Osteoblast (primary cell): ENCODE measurements at regions not wholly inside any gene's neighbourhood (a gene's known extent, or its start where the extent isn't known, plus 50 kb on each side); places are given as distances from the start of the nearest gene placed in this dataset.

Experiments used
- DNase-seq: peaks from one replicate; pipeline ENCODE4 v3.0.0; 2011; ENCODE audit warnings: low spot score, mixed read lengths; ENCODE audit not compliant: insufficient read length; ENCODE audit errors: missing footprints
- H2AFZ ChIP-seq: 2 replicates; pipeline ENCODE4 v1.6.0; 2011; ENCODE audit warnings: mild to moderate bottlenecking, low read length
- H3K27ac ChIP-seq: 2 replicates; pipeline ENCODE4 v1.5.1; 2011; ENCODE audit warnings: mild to moderate bottlenecking, low read depth, low read length, moderate library complexity
- H3K27me3 ChIP-seq: 2 replicates; pipeline ENCODE4 v1.6.0; 2012; ENCODE audit warnings: mild to moderate bottlenecking, control low read depth, inconsistent platforms, low read length, moderate library complexity; ENCODE audit not compliant: insufficient read depth
- H3K36me3 ChIP-seq: 2 replicates; pipeline ENCODE4 v1.5.1; 2011; ENCODE audit warnings: mild to moderate bottlenecking, low read length, control low read depth, moderate library complexity; ENCODE audit not compliant: insufficient read depth
- H3K4me1 ChIP-seq: 2 replicates; pipeline ENCODE4 v1.5.1; 2011; ENCODE audit warnings: mild to moderate bottlenecking, low read length, control low read depth, moderate library complexity; ENCODE audit not compliant: insufficient read depth
- H3K4me2 ChIP-seq: 2 replicates; pipeline ENCODE4 v1.6.0; 2011; ENCODE audit warnings: mild to moderate bottlenecking, low read length; ENCODE audit not compliant: insufficient read depth
- H3K4me3 ChIP-seq: fragments of 200-600 bp; sonication (generic); 3 replicates; pipeline ENCODE4 v1.5.1; 2012; ENCODE audit warnings: mild to moderate bottlenecking, low read length, inconsistent platforms; ENCODE audit not compliant: insufficient read depth
- H3K79me2 ChIP-seq: 2 replicates; pipeline ENCODE4 v1.6.0; 2012; ENCODE audit warnings: mild to moderate bottlenecking, low read length, control low read depth, inconsistent platforms; ENCODE audit not compliant: insufficient read depth
- H3K9me3 ChIP-seq: 2 replicates; pipeline ENCODE4 v1.5.1; 2011; ENCODE audit warnings: low read depth, low read length, control low read depth
- H4K20me1 ChIP-seq: 2 replicates; pipeline ENCODE4 v1.6.0; 2012; ENCODE audit warnings: mild to moderate bottlenecking, low read length, control low read depth; ENCODE audit not compliant: insufficient read depth
- TF ChIP-seq, protein P1 (sequence below): IDR thresholded peaks from 2 replicates; pipeline ENCODE4 v1.5.1; 2011; ENCODE audit warnings: mild to moderate bottlenecking, low read depth, low read length, moderate library complexity; ENCODE audit errors: extremely low read depth

DNA sequence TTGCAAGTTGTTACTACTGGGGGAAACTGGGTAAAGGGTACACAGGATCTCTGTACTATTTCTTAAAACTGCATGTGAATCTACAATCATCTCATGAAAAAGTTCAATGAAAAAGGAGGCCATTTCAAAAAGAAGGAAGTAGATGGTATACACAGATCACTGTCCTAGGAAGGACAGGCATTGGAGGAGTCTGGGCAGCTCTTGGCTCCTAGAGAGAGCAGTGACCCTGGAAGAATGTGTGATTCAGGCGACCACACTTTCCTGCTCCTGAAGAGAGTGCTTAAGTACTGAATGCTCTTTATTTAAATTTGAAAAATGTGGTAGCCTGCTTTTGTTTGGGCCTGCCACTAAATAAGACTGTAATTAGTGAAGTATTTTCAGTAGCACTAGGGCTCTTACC lies 318.1 kb upstream of the CASK start:
- no peak for DNase-seq

DNA sequence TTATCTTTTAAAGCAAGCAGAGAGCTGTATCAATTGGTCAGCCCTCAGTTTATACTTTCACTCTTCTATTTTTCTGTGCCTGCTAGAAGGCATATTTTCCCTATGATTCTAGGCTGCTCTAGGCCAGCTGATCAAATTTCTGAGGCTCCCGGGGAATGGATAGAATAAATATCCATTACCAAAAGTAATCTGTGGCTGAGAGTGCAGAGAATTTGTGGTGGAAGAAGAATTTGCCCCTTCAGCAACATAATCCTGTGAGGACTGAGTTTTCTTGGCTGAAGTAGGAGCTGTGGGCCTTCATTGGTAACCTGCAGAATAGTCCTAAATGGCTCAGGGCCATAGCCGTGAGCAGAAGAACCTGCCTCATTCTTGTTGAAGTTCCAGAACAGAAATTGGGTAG lies 314.6 kb upstream of the CASK start:
- no peak overlapping the region for H3K4me2 ChIP-seq
- H4K20me1 ChIP-seq: no peaks in the 10 kb centered on the region
- H2AFZ ChIP-seq: no peak overlapping the region
- no peaks in the 10 kb centered on the region for H3K36me3 ChIP-seq
- no peak for DNase-seq
- H3K9me3 ChIP-seq: no peaks in the 10 kb centered on the region
- TF ChIP-seq, protein P1, sequence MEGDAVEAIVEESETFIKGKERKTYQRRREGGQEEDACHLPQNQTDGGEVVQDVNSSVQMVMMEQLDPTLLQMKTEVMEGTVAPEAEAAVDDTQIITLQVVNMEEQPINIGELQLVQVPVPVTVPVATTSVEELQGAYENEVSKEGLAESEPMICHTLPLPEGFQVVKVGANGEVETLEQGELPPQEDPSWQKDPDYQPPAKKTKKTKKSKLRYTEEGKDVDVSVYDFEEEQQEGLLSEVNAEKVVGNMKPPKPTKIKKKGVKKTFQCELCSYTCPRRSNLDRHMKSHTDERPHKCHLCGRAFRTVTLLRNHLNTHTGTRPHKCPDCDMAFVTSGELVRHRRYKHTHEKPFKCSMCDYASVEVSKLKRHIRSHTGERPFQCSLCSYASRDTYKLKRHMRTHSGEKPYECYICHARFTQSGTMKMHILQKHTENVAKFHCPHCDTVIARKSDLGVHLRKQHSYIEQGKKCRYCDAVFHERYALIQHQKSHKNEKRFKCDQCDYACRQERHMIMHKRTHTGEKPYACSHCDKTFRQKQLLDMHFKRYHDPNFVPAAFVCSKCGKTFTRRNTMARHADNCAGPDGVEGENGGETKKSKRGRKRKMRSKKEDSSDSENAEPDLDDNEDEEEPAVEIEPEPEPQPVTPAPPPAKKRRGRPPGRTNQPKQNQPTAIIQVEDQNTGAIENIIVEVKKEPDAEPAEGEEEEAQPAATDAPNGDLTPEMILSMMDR: no peak
- H3K4me1 ChIP-seq: no peaks in the 10 kb centered on the region
- no peak overlapping the region for H3K4me3 ChIP-seq
- no peaks in the 10 kb centered on the region for H3K79me2 ChIP-seq
- H3K27ac ChIP-seq: no peak overlapping the region
- H3K27me3 ChIP-seq: peaks cover 7% of the 10 kb centered on the region

More for the DNA sequence above, 318.1 kb upstream of the CASK start:
- no peaks in the 10 kb centered on the region for H3K4me1 ChIP-seq
- H3K27ac ChIP-seq: no peak overlapping the region
- H2AFZ ChIP-seq: no peak overlapping the region
- H4K20me1 ChIP-seq: no peaks in the 10 kb centered on the region
- peaks cover 7% of the 10 kb centered on the region for H3K27me3 ChIP-seq
- H3K79me2 ChIP-seq: no peaks in the 10 kb centered on the region
- H3K9me3 ChIP-seq: no peaks in the 10 kb centered on the region
- TF ChIP-seq, protein P1: no peak
- no peak overlapping the region for H3K4me3 ChIP-seq
- H3K36me3 ChIP-seq: no peaks in the 10 kb centered on the region
- no peak overlapping the region for H3K4me2 ChIP-seq

DNA sequence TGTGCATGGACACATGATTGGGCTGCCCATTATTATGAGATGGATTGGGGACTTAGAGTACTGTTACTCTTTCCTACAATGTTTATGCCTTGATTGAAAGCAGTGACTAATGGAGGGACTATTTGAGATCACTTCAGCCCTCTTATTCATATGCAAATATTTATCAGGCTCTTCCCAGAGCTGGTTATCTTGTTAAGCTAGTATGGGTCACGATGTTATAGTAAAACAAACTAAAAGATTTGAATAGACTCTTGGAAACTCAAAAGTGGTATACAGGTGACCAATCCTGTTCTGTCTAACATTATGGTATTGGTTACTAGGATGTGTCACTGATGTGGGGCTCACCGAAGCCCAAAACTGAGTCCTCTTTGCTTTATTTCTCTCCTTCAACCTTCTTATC lies 306.2 kb upstream of the CASK start:
- H2AFZ ChIP-seq: no peak overlapping the region
- H3K4me1 ChIP-seq: no peaks in the 10 kb centered on the region
- H3K79me2 ChIP-seq: no peaks in the 10 kb centered on the region
- no peaks in the 10 kb centered on the region for H4K20me1 ChIP-seq
- H3K4me3 ChIP-seq: no peak overlapping the region
- H3K36me3 ChIP-seq: no peaks in the 10 kb centered on the region
- H3K4me2 ChIP-seq: no peak overlapping the region
- DNase-seq: no peak
- H3K27me3 ChIP-seq: no peaks in the 10 kb centered on the region
- no peaks in the 10 kb centered on the region for H3K9me3 ChIP-seq
- TF ChIP-seq, protein P1: no peak
- H3K27ac ChIP-seq: no peak overlapping the region

GRCh38 chrX:42220666-42221065 lies 297.3 kb upstream of the CASK start:
- H3K27me3 ChIP-seq: no peaks in the 10 kb centered on the region
- no peaks in the 10 kb centered on the region for H3K79me2 ChIP-seq
- H3K4me3 ChIP-seq: no peak overlapping the region
- no peaks in the 10 kb centered on the region for H3K4me1 ChIP-seq
- H3K27ac ChIP-seq: no peak overlapping the region
- no peak for DNase-seq
- H4K20me1 ChIP-seq: no peaks in the 10 kb centered on the region
- TF ChIP-seq, protein P1: no peak
- H3K36me3 ChIP-seq: no peaks in the 10 kb centered on the region
- no peak overlapping the region for H2AFZ ChIP-seq
- no peak overlapping the region for H3K4me2 ChIP-seq
- H3K9me3 ChIP-seq: no peaks in the 10 kb centered on the region
